WTC11 (cell line): ENCODE measurements at regions not wholly inside any gene's neighbourhood (a gene's known extent, or its start where the extent isn't known, plus 50 kb on each side); places are given as distances from the start of the nearest gene placed in this dataset.

Experiments used
- ATAC-seq: fragments of 200-7000 bp; cut with Tn5 transposase; 2 replicates; pipeline ENCODE4 v1.10.0; 2021; ENCODE audit warnings: mild to moderate bottlenecking, moderate library complexity
- CTCF ChIA-PET: fragments of 300-600 bp; sonication (Branson Sonifier 250); formaldehyde crosslinking; loops from one replicate; lab custom pipeline; 2021; ENCODE audit warnings: antibody characterized with exemption; lab: Charles Lee
- POLR2A ChIA-PET: fragments of 350-600 bp; sonication (Branson Sonifier 250); formaldehyde crosslinking; loops from one replicate; lab custom pipeline; 2021; ENCODE audit warnings: antibody characterized with exemption; lab: Charles Lee
- DNase-seq: peaks from one replicate; pipeline ENCODE4 v3.0.0; 2021; ENCODE audit warnings: low spot score
- H3K27ac Mint-ChIP-seq: 2 replicates; pipeline ENCODE4 v1.8.0; 2021; ENCODE audit warnings: mixed read lengths
- H3K27me3 Mint-ChIP-seq: 2 replicates; pipeline ENCODE4 v1.8.0; 2021; ENCODE audit warnings: low read depth, mild to moderate bottlenecking, moderate library complexity, mixed read lengths
- H3K36me3 Mint-ChIP-seq: 2 replicates; pipeline ENCODE4 v1.8.0; 2021; ENCODE audit warnings: mixed read lengths
- H3K4me1 Mint-ChIP-seq: 2 replicates; pipeline ENCODE4 v1.8.0; 2022; ENCODE audit warnings: mixed read lengths
- H3K4me3 Mint-ChIP-seq: 2 replicates; pipeline ENCODE4 v1.8.0; 2021; ENCODE audit warnings: mild to moderate bottlenecking, moderate library complexity, mixed read lengths
- H3K9me3 Mint-ChIP-seq: 2 replicates; pipeline ENCODE4 v1.8.0; 2021; ENCODE audit warnings: mixed read lengths
- ATF3 ChIP-seq: sonication (generic); formaldehyde crosslinking; conservative IDR thresholded peaks from 2 replicates; pipeline ENCODE4 v1.8.1; 2022; ENCODE audit warnings: mild to moderate bottlenecking, missing genetic modification reagents
- CBFB ChIP-seq: sonication (generic); formaldehyde crosslinking; IDR thresholded peaks from 2 replicates; pipeline ENCODE4 v1.8.1; 2022; ENCODE audit warnings: mild to moderate bottlenecking, low read depth, missing genetic modification reagents
- CREB1 ChIP-seq: sonication (generic); formaldehyde crosslinking; IDR thresholded peaks from 2 replicates; pipeline ENCODE4 v1.8.0; 2023; ENCODE audit warnings: mild to moderate bottlenecking, missing genetic modification reagents
- FOXP1 ChIP-seq: sonication (generic); formaldehyde crosslinking; IDR thresholded peaks from 2 replicates; pipeline ENCODE4 v1.8.0; 2022; ENCODE audit warnings: missing genetic modification reagents, mild to moderate bottlenecking, moderate library complexity, borderline replicate concordance
- HMGA2 ChIP-seq: fragments of 250-450 bp; sonication (Bioruptor Pico); IDR thresholded peaks from 2 replicates; pipeline ENCODE4 v1.4.0; 2021; ENCODE audit warnings: mild to moderate bottlenecking, moderate library complexity
- IRF2 ChIP-seq: sonication (generic); formaldehyde crosslinking; IDR thresholded peaks from 2 replicates; pipeline ENCODE4 v1.8.0; 2022; ENCODE audit warnings: low read depth, missing genetic modification reagents, borderline replicate concordance
- JUN ChIP-seq: sonication (generic); formaldehyde crosslinking; IDR thresholded peaks from 2 replicates; pipeline ENCODE4 v1.8.0; 2023; ENCODE audit warnings: mild to moderate bottlenecking, missing genetic modification reagents
- MYBL2 ChIP-seq: sonication (generic); formaldehyde crosslinking; IDR thresholded peaks from 2 replicates; pipeline ENCODE4 v1.8.1; 2023; ENCODE audit warnings: mild to moderate bottlenecking, moderate library complexity, missing genetic modification reagents
- NFYB ChIP-seq: sonication (generic); formaldehyde crosslinking; conservative IDR thresholded peaks from 2 replicates; pipeline ENCODE4 v1.8.0; 2022; ENCODE audit warnings: low read depth, missing genetic modification reagents
- NR1H2 ChIP-seq: sonication (generic); formaldehyde crosslinking; IDR thresholded peaks from 2 replicates; pipeline ENCODE4 v1.9.0; 2021; ENCODE audit warnings: mild to moderate bottlenecking, moderate library complexity, missing genetic modification reagents
- NR3C1 ChIP-seq: sonication (generic); formaldehyde crosslinking; conservative IDR thresholded peaks from 2 replicates; pipeline ENCODE4 v1.8.1; 2023; ENCODE audit warnings: low read depth, mild to moderate bottlenecking, missing genetic modification reagents
- OVOL2 ChIP-seq: fragments of 250-450 bp; sonication (Bioruptor Pico); IDR thresholded peaks from 2 replicates; pipeline ENCODE4 v1.9.0; 2021; ENCODE audit warnings: mild to moderate bottlenecking, borderline replicate concordance
- SOX15 ChIP-seq: fragments of 250-450 bp; sonication (Bioruptor Pico); IDR thresholded peaks from 2 replicates; pipeline ENCODE4 v1.9.0; 2021; ENCODE audit warnings: mild to moderate bottlenecking
- TEAD4 ChIP-seq: sonication (generic); formaldehyde crosslinking; IDR thresholded peaks from 2 replicates; pipeline ENCODE4 v1.8.0; 2022; ENCODE audit warnings: mild to moderate bottlenecking, missing genetic modification reagents
- USF1 ChIP-seq: sonication (generic); formaldehyde crosslinking; IDR thresholded peaks from 2 replicates; pipeline ENCODE4 v1.8.0; 2022; ENCODE audit warnings: mild to moderate bottlenecking, missing genetic modification reagents
- USF2 ChIP-seq: sonication (generic); formaldehyde crosslinking; IDR thresholded peaks from 2 replicates; pipeline ENCODE4 v1.8.1; 2023; ENCODE audit warnings: mild to moderate bottlenecking, missing genetic modification reagents, moderate library complexity
- ZNF121 ChIP-seq: sonication (generic); formaldehyde crosslinking; IDR thresholded peaks from 2 replicates; pipeline ENCODE4 v1.8.0; 2023; ENCODE audit warnings: missing genetic modification reagents
- ZNF423 ChIP-seq: fragments of 250-450 bp; sonication (Bioruptor Pico); IDR thresholded peaks from 2 replicates; pipeline ENCODE4 v2.1.2; 2022; ENCODE audit warnings: mild to moderate bottlenecking, moderate library complexity
- ZNF425 ChIP-seq: fragments of 250-450 bp; sonication (Bioruptor Pico); conservative IDR thresholded peaks from 2 replicates; pipeline ENCODE4 v1.9.0; 2021; ENCODE audit warnings: mild to moderate bottlenecking
- ZNF671 ChIP-seq: fragments of 250-450 bp; sonication (Bioruptor Pico); IDR thresholded peaks from 2 replicates; pipeline ENCODE4 v1.8.0; 2021; ENCODE audit warnings: mild to moderate bottlenecking
- ZSCAN18 ChIP-seq: fragments of 250-450 bp; sonication (Bioruptor Pico); IDR thresholded peaks from 2 replicates; pipeline ENCODE4 v2.1.2; 2022; ENCODE audit warnings: mild to moderate bottlenecking, moderate library complexity
- TF ChIP-seq, protein P1 (sequence below): fragments of 200-600 bp; IDR thresholded peaks from 2 replicates; pipeline ENCODE4 v1.8.0; 2022; ENCODE audit warnings: antibody characterized with exemption
- TF ChIP-seq, protein P2 (sequence below): sonication (generic); formaldehyde crosslinking; IDR thresholded peaks from 2 replicates; pipeline ENCODE4 v1.8.1; 2022; ENCODE audit warnings: low read depth, mild to moderate bottlenecking, moderate library complexity, missing genetic modification reagents, borderline replicate concordance

- Mint-ChIP-seq H3K27me3 (no peaks in the 10 kb centered on the region), H3K36me3 (no peaks in the 10 kb centered on the region), H3K27ac (no peak overlapping the region), H3K4me1 (peaks cover 9% of the 10 kb centered on the region), H3K4me3 (no peak overlapping the region), H3K9me3 (peaks cover 8% of the 10 kb centered on the region)
- TF ChIP-seq JUN (CRISPR knock-in tag): no peak
- TF ChIP-seq, protein P1, sequence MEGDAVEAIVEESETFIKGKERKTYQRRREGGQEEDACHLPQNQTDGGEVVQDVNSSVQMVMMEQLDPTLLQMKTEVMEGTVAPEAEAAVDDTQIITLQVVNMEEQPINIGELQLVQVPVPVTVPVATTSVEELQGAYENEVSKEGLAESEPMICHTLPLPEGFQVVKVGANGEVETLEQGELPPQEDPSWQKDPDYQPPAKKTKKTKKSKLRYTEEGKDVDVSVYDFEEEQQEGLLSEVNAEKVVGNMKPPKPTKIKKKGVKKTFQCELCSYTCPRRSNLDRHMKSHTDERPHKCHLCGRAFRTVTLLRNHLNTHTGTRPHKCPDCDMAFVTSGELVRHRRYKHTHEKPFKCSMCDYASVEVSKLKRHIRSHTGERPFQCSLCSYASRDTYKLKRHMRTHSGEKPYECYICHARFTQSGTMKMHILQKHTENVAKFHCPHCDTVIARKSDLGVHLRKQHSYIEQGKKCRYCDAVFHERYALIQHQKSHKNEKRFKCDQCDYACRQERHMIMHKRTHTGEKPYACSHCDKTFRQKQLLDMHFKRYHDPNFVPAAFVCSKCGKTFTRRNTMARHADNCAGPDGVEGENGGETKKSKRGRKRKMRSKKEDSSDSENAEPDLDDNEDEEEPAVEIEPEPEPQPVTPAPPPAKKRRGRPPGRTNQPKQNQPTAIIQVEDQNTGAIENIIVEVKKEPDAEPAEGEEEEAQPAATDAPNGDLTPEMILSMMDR: no peak
- no peak for TF ChIP-seq ZSCAN18 (CRISPR knock-in tag)
- no peak for TF ChIP-seq NR3C1 (CRISPR knock-in tag)
- no peak for TF ChIP-seq ATF3
- no peak for TF ChIP-seq FOXP1
- TF ChIP-seq CBFB (CRISPR knock-in tag): no peak
- TF ChIP-seq NFYB (CRISPR knock-in tag): no peak
- TF ChIP-seq ZNF671: no peak
- no peak for TF ChIP-seq ZNF423 (CRISPR knock-in tag)
- no peak for TF ChIP-seq HMGA2 (CRISPR knock-in tag)
- no peak for TF ChIP-seq MYBL2 (CRISPR knock-in tag)
- no peak for TF ChIP-seq OVOL2 (CRISPR knock-in tag)
- TF ChIP-seq IRF2: no peak
- no peak for TF ChIP-seq CREB1 (CRISPR knock-in tag)
- no peak for DNase-seq
- ChIA-PET POLR2A (no interaction called here), CTCF (no interaction called here)
- ATAC-seq: no peak
These were observed 219.1 kb upstream of the ARHGAP42 start for GRCh38 chr11:100467821-100468508.

- DNase-seq: no peak
- Mint-ChIP-seq H3K27me3 (no peaks in the 10 kb centered on the region), H3K9me3 (peaks cover 8% of the 10 kb centered on the region; the same call in 1 of the 2 replicates), H3K4me1 (peaks cover 9% of the 10 kb centered on the region), H3K36me3 (no peaks in the 10 kb centered on the region), H3K27ac (no peak overlapping the region), H3K4me3 (no peak overlapping the region)
- CTCF ChIA-PET: no interaction called here
- TF ChIP-seq TEAD4 (no peak), ZNF121 (CRISPR knock-in tag) (no peak), USF2 (no peak), MYBL2 (CRISPR knock-in tag) (no peak), USF1 (CRISPR knock-in tag) (no peak), NR1H2 (CRISPR knock-in tag) (no peak), ZNF425 (no peak), NFYB (CRISPR knock-in tag) (no peak), CBFB (CRISPR knock-in tag) (no peak), SOX15 (CRISPR knock-in tag) (no peak)
- TF ChIP-seq, protein P2, sequence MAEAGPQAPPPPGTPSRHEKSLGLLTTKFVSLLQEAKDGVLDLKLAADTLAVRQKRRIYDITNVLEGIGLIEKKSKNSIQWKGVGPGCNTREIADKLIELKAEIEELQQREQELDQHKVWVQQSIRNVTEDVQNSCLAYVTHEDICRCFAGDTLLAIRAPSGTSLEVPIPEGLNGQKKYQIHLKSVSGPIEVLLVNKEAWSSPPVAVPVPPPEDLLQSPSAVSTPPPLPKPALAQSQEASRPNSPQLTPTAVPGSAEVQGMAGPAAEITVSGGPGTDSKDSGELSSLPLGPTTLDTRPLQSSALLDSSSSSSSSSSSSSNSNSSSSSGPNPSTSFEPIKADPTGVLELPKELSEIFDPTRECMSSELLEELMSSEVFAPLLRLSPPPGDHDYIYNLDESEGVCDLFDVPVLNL: no peak
- POLR2A ChIA-PET: no interaction called here
- ATAC-seq: no peak
These were observed 217.3 kb upstream of the ARHGAP42 start for GRCh38 chr11:100469835-100470234.
